Mammary epithelial cell (primary cell): ENCODE measurements at regions not wholly inside any gene's neighbourhood (a gene's known extent, or its start where the extent isn't known, plus 50 kb on each side); places are given as distances from the start of the nearest gene placed in this dataset.

Experiments used
- EZH2 ChIP-seq: IDR thresholded peaks from 2 replicates; pipeline ENCODE4 v1.6.1; 2012; ENCODE audit warnings: low read length, inconsistent platforms, borderline replicate concordance
- TF ChIP-seq, protein P1 (sequence below), 2 donors: IDR thresholded peaks in 1 of 2; conservative IDR thresholded peaks in 1 of 2; 2 replicates each; pipeline ENCODE4 v1.5.1; 2011 to 2012; ENCODE audit warnings: inconsistent platforms in 2 of 2, low read length in 2 of 2, mild to moderate bottlenecking in 2 of 2, control low read depth in 1 of 2, low read depth in 1 of 2; ENCODE audit not compliant: insufficient read depth in 1 of 2; ENCODE audit errors: extremely low read depth in 1 of 2

DNA sequence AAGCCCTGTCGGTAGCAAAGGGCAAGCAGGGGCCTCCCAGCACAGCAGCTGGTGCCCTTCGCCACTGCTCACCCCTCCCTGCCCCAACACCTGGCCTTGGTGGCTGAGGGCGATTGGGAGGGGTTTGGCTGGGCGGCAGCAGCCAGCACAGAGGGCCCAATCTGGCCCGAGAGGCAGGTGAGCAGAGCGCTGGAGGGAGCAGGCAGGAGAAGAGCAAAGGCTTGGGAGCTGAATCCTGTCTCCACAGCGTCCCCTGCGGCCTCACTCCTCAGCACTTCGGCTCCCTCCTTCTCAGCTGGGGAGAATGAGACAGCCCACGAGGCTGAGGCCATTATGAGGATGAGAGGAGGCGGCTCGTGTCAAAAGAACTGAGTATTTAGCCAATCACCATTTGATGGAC, 74.9 kb upstream of the TAF1B start:
- TF ChIP-seq, protein P1, sequence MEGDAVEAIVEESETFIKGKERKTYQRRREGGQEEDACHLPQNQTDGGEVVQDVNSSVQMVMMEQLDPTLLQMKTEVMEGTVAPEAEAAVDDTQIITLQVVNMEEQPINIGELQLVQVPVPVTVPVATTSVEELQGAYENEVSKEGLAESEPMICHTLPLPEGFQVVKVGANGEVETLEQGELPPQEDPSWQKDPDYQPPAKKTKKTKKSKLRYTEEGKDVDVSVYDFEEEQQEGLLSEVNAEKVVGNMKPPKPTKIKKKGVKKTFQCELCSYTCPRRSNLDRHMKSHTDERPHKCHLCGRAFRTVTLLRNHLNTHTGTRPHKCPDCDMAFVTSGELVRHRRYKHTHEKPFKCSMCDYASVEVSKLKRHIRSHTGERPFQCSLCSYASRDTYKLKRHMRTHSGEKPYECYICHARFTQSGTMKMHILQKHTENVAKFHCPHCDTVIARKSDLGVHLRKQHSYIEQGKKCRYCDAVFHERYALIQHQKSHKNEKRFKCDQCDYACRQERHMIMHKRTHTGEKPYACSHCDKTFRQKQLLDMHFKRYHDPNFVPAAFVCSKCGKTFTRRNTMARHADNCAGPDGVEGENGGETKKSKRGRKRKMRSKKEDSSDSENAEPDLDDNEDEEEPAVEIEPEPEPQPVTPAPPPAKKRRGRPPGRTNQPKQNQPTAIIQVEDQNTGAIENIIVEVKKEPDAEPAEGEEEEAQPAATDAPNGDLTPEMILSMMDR (conservative IDR thresholded peaks at IDR 0.05 in 1 of 2, IDR thresholded peaks at IDR 0.05 in 1 of 2; ENCODE audit: extremely low read depth in 1 of 2, insufficient read depth in 1 of 2, low read depth in 1 of 2, low read length in 2 of 2) = peak in 1 of 2 donors; percentile 30
- TF ChIP-seq EZH2 = no peak
